ENCODE measurements at regions not wholly inside any gene's neighbourhood (a gene's known extent, or its start where the extent isn't known, plus 50 kb on each side); places are given as distances from the start of the nearest gene placed in this dataset.

DNA sequence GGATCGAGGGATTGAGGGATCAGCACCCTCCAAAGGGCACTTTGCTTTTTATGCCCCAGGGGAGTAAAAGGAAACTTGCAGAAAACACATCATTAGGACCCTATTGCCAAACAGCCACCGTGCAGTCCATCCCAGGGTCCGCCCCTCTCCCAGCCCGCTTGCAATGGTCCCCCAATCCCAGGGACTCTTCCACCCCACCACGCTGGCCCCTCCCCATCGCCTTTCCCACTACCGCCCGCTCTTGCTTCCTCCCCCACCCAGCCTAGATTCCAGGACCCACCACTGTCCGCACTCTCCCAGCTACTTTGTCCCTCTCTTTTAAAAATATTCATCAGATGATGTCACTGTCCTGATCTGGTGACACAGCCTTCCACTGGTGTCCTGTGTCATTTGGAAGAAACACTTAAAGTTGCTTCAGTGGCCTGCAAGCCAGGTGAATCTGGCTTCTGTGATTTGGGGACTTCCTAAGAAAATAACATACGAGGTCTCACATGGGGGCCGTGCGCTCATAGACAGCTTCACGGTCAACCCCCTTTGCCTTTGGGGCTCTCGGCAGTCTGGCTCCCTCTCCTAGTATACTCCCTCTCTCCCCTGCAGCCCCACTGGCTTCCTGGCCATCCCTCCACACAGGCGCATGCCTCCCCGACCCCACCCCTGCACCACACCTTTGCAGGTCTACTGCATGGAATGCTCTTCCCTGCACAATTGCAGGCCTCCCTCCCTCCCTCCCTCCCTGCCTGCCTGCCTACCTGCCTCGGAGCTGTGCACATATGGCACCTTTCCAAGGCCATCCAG, 127.9 kb downstream of the RBFOX3 start:
- ATAC-seq = no peak
- no peak for TF ChIP-seq POLR2A (IDR thresholded peaks at IDR 0.05)
- no peak for TF ChIP-seq POLR2AphosphoS5 (IDR thresholded peaks at IDR 0.05)
- TF ChIP-seq EP300 (IDR thresholded peaks at IDR 0.05) = no peak
- TF ChIP-seq, protein P1, sequence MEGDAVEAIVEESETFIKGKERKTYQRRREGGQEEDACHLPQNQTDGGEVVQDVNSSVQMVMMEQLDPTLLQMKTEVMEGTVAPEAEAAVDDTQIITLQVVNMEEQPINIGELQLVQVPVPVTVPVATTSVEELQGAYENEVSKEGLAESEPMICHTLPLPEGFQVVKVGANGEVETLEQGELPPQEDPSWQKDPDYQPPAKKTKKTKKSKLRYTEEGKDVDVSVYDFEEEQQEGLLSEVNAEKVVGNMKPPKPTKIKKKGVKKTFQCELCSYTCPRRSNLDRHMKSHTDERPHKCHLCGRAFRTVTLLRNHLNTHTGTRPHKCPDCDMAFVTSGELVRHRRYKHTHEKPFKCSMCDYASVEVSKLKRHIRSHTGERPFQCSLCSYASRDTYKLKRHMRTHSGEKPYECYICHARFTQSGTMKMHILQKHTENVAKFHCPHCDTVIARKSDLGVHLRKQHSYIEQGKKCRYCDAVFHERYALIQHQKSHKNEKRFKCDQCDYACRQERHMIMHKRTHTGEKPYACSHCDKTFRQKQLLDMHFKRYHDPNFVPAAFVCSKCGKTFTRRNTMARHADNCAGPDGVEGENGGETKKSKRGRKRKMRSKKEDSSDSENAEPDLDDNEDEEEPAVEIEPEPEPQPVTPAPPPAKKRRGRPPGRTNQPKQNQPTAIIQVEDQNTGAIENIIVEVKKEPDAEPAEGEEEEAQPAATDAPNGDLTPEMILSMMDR (IDR thresholded peaks at IDR 0.05) = no peak
- WGBS, 2 donors (ENCODE audit: low coverage in 1 of 2) = 27 to 35% methylated on average over 13 to 14 of the region's 17 CpGs
- no peaks in the 10 kb centered on the region for H3K9me3 ChIP-seq
- peaks cover 0 to 8% (median 0%) of the 10 kb centered on the region in 3 donors for H3K4me1 ChIP-seq
- H3K27ac ChIP-seq = no peak overlapping the region
- H3K27me3 ChIP-seq = peaks cover 94% of the 10 kb centered on the region
- no peak overlapping the region for H3K4me3 ChIP-seq
- H3K36me3 ChIP-seq = no peaks in the 10 kb centered on the region

DNA sequence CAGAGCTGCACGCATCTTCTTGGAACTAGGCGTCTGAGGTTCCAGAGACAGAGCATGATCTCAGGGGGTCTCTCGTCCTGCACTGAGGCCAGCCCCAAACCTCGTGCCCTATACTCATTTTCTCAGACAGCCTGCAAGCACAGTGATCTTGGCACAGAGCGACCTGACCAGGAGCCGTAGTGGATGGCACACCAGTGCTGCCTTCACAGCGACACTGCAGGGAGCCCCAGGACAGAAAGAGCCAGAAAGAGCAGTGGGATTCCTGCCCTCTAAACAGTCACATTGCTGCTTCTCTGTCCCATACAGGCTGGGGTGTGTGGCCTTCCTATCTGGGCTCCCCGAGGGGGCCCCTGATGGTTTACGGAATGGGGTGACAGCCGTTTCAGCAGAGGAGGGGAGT, 131.0 kb downstream of the RBFOX3 start:
- H3K36me3 ChIP-seq = no peaks in the 10 kb centered on the region
- H3K9me3 ChIP-seq = no peaks in the 10 kb centered on the region
- H3K4me1 ChIP-seq = peaks cover 0 to 13% (median 0%) of the 10 kb centered on the region in 3 donors
- ATAC-seq = no peak
- H3K27me3 ChIP-seq = peaks cover 91% of the 10 kb centered on the region
- H3K4me3 ChIP-seq = no peak overlapping the region
- WGBS, 2 donors (ENCODE audit: low coverage in 1 of 2) = no CpG with 5 or more reads among the region's 10 CpGs
- TF ChIP-seq, protein P1 (IDR thresholded peaks at IDR 0.05) = no peak
- TF ChIP-seq EP300 (IDR thresholded peaks at IDR 0.05) = no peak
- no peak for TF ChIP-seq POLR2A (IDR thresholded peaks at IDR 0.05)
- TF ChIP-seq POLR2AphosphoS5 (IDR thresholded peaks at IDR 0.05) = no peak
- no peak overlapping the region for H3K27ac ChIP-seq

DNA sequence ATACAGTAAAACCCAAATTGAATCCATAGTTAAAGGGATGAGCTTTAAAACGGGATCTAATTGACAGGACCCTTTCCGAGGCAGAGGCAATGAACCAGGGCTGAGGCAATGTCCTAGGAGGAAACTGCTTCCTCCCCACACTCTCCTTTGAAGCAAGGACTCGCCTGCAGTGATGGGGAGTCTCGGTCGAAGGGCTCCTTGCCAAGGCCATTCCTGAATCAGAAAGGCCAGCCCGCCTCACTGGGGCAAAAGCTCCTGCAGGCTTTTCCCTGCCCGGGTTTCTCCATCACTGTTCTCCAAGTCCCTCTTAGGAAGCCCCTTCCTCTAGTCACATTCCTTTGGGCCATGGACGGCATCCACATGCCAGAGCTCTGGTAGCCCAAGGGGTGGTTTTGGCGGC, 132.0 kb downstream of the RBFOX3 start:
- H3K9me3 ChIP-seq = no peaks in the 10 kb centered on the region
- no peak for ATAC-seq
- peaks cover 0 to 13% (median 0%) of the 10 kb centered on the region in 3 donors for H3K4me1 ChIP-seq
- TF ChIP-seq, protein P1 (IDR thresholded peaks at IDR 0.05) = no peak
- TF ChIP-seq POLR2AphosphoS5 (IDR thresholded peaks at IDR 0.05) (no peak), EP300 (IDR thresholded peaks at IDR 0.05) (no peak), POLR2A (IDR thresholded peaks at IDR 0.05) (no peak)
- peaks cover 91% of the 10 kb centered on the region for H3K27me3 ChIP-seq
- no peak overlapping the region for H3K4me3 ChIP-seq
- H3K36me3 ChIP-seq = no peaks in the 10 kb centered on the region
- no peak overlapping the region for H3K27ac ChIP-seq
- 56 to 87% methylated on average over 3 to 5 of the region's 9 CpGs for WGBS, 2 donors (ENCODE audit: low coverage in 1 of 2)

DNA sequence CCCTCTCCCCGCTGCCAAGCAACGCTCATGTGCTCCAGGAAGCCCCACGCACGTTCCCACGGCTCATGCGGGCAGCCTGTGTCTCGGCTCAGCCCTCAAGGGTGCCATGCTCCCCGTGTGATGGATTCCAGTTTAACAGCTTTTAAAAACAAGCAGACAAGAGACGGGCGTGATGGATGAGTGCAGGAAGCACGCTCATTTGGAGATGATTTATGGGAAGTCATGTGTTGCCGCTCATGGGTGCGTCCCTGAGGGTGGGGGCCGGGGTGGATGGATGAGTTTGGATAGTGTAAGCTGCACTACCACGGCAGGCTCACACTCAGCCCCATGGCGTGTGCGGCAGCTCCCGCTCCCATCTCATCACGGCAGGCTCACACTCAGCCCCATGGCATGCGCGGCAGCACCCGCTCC, 132.8 kb downstream of the RBFOX3 start:
- Histone ChIP-seq H3K4me1 (peaks cover 0 to 13% (median 0%) of the 10 kb centered on the region in 3 donors), H3K27ac (no peak overlapping the region), H3K4me3 (no peak overlapping the region), H3K9me3 (no peaks in the 10 kb centered on the region), H3K36me3 (no peaks in the 10 kb centered on the region), H3K27me3 (peaks cover 88% of the 10 kb centered on the region)
- TF ChIP-seq POLR2AphosphoS5 (IDR thresholded peaks at IDR 0.05) = no peak
- TF ChIP-seq POLR2A (IDR thresholded peaks at IDR 0.05) = no peak
- no peak for TF ChIP-seq EP300 (IDR thresholded peaks at IDR 0.05)
- TF ChIP-seq, protein P1 (IDR thresholded peaks at IDR 0.05) = no peak
- 10 to 24% methylated on average over 2 to 11 of the region's 22 CpGs for WGBS, 2 donors (ENCODE audit: low coverage in 1 of 2)
- no peak for ATAC-seq

DNA sequence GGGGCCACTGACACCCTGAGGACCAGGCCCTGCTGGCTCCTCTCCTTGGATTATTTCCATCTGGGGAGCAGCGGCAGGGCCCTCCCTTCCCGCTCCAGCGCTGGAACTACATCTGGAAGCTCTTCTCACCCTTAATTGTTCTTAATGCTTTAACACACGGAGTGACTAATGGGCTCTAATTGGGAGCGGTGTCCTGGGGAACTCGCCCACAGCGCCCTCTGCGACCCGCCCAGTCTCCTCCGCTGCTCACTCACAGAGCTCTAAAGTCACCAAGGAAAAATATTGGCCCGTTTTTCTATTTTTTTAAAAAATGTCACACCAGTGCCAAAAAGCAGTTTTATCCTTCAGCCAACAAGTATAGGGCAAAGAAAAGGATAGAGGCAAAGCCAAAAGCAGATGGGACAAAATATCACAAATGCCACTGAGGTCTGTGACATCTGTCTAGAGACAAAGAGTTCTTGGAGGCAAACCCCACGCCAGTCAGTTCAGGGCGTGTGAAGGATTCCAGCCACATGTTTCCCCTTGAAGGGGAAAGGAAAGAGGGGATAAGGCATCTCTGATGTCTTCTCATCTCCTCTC, 134.7 kb downstream of the RBFOX3 start:
- H3K27ac ChIP-seq = no peak overlapping the region
- peaks cover 0 to 13% (median 0%) of the 10 kb centered on the region in 3 donors for H3K4me1 ChIP-seq
- H3K4me3 ChIP-seq = no peak overlapping the region
- H3K36me3 ChIP-seq = no peaks in the 10 kb centered on the region
- ATAC-seq = no peak
- TF ChIP-seq, protein P1 (IDR thresholded peaks at IDR 0.05) = no peak
- TF ChIP-seq POLR2A (IDR thresholded peaks at IDR 0.05) = no peak
- no peak for TF ChIP-seq POLR2AphosphoS5 (IDR thresholded peaks at IDR 0.05)
- no peak for TF ChIP-seq EP300 (IDR thresholded peaks at IDR 0.05)
- H3K9me3 ChIP-seq = no peaks in the 10 kb centered on the region
- 50 to 72% methylated on average over 2 to 11 of the region's 13 CpGs for WGBS, 2 donors (ENCODE audit: low coverage in 1 of 2)
- H3K27me3 ChIP-seq = peaks cover 88% of the 10 kb centered on the region
